WERI-Rb-1 (cell line): ENCODE measurements at regions not wholly inside any gene's neighbourhood (a gene's known extent, or its start where the extent isn't known, plus 50 kb on each side); places are given as distances from the start of the nearest gene placed in this dataset.

Source experiments
- DNase-seq: peaks from one replicate; pipeline ENCODE4 v3.0.0-alpha.2; 2020
- H3K27ac ChIP-seq: fragments of 250-450 bp; sonication (Bioruptor Pico); 2 replicates; pipeline ENCODE4 v1.5.1; 2020; ENCODE audit warnings: mild to moderate bottlenecking, moderate library complexity
- H3K27me3 ChIP-seq: fragments of 250-450 bp; sonication (Bioruptor Pico); 2 replicates; pipeline ENCODE4 v1.5.1; 2021; ENCODE audit warnings: mild to moderate bottlenecking, low read depth, moderate library complexity; ENCODE audit not compliant: insufficient read depth, severe bottlenecking
- H3K36me3 ChIP-seq: fragments of 250-450 bp; sonication (Bioruptor Pico); 2 replicates; pipeline ENCODE4 v1.5.1; 2020; ENCODE audit warnings: mild to moderate bottlenecking, moderate library complexity
- H3K4me3 ChIP-seq: 2 replicates; pipeline ENCODE4 v1.5.1; 2011; ENCODE audit warnings: low read depth, mild to moderate bottlenecking, control low read depth, low read length
- H3K9me3 ChIP-seq: fragments of 250-450 bp; sonication (Bioruptor Pico); 2 replicates; pipeline ENCODE4 v1.5.1; 2021; ENCODE audit warnings: mild to moderate bottlenecking, moderate library complexity; ENCODE audit not compliant: severe bottlenecking
- TF ChIP-seq, protein P1 (sequence below): IDR thresholded peaks from 2 replicates; pipeline ENCODE4 v1.5.1; 2011; ENCODE audit warnings: low read depth, mild to moderate bottlenecking, control low read depth, inconsistent platforms, low read length

GRCh38 chr3:118540826-118541225 is 493.8 kb downstream of the IGSF11 start:
- TF ChIP-seq, protein P1, sequence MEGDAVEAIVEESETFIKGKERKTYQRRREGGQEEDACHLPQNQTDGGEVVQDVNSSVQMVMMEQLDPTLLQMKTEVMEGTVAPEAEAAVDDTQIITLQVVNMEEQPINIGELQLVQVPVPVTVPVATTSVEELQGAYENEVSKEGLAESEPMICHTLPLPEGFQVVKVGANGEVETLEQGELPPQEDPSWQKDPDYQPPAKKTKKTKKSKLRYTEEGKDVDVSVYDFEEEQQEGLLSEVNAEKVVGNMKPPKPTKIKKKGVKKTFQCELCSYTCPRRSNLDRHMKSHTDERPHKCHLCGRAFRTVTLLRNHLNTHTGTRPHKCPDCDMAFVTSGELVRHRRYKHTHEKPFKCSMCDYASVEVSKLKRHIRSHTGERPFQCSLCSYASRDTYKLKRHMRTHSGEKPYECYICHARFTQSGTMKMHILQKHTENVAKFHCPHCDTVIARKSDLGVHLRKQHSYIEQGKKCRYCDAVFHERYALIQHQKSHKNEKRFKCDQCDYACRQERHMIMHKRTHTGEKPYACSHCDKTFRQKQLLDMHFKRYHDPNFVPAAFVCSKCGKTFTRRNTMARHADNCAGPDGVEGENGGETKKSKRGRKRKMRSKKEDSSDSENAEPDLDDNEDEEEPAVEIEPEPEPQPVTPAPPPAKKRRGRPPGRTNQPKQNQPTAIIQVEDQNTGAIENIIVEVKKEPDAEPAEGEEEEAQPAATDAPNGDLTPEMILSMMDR = no peak
- no peak overlapping the region for H3K4me3 ChIP-seq
- H3K36me3 ChIP-seq = no peaks in the 10 kb centered on the region
- no peak for DNase-seq
- no peak overlapping the region for H3K27ac ChIP-seq
- H3K9me3 ChIP-seq = no peaks in the 10 kb centered on the region
- H3K27me3 ChIP-seq = peaks cover 61% of the 10 kb centered on the region

DNA sequence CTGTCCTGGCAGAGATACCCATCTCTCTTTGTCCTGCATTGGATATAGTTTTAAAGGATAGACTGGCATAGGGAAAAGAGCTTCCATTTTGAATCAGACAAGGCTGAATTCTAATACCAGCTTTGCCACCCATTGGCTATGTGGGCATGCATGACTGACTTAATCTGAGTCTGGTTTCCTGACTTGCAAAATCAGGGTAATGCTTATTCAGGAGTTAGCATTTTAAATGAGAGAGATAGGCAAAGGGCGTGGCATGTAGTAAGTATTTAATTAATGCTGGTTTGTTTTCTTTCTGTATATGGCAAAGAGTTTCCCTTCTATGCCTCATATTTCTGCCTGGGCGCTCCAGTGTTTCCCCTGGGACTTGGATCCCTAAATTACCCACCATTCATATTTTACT is 492.9 kb downstream of the IGSF11 start:
- H3K27me3 ChIP-seq = peaks cover 58% of the 10 kb centered on the region
- H3K4me3 ChIP-seq = no peak overlapping the region
- no peak overlapping the region for H3K27ac ChIP-seq
- TF ChIP-seq, protein P1 = no peak
- H3K9me3 ChIP-seq = no peaks in the 10 kb centered on the region
- no peaks in the 10 kb centered on the region for H3K36me3 ChIP-seq
- DNase-seq = no peak

- no peak overlapping the region for H3K4me3 ChIP-seq
- H3K36me3 ChIP-seq = no peaks in the 10 kb centered on the region
- H3K27me3 ChIP-seq = peaks cover 38% of the 10 kb centered on the region
- H3K27ac ChIP-seq = no peak overlapping the region
- H3K9me3 ChIP-seq = no peaks in the 10 kb centered on the region
- DNase-seq = no peak
- TF ChIP-seq, protein P1 = no peak
Observed at GRCh38 chr3:118543832-118544231, 490.8 kb downstream of the IGSF11 start.

- H3K36me3 ChIP-seq = no peaks in the 10 kb centered on the region
- H3K27me3 ChIP-seq = peaks cover 38% of the 10 kb centered on the region
- DNase-seq = no peak
- TF ChIP-seq, protein P1 = no peak
- no peaks in the 10 kb centered on the region for H3K9me3 ChIP-seq
- H3K4me3 ChIP-seq = no peak overlapping the region
- no peak overlapping the region for H3K27ac ChIP-seq
Observed at GRCh38 chr3:118544458-118544857, 490.2 kb downstream of the IGSF11 start.

GRCh38 chr3:118548434-118548833 is 486.2 kb downstream of the IGSF11 start:
- H3K27me3 ChIP-seq = peaks cover 19% of the 10 kb centered on the region
- no peak overlapping the region for H3K4me3 ChIP-seq
- TF ChIP-seq, protein P1 = no peak
- no peaks in the 10 kb centered on the region for H3K9me3 ChIP-seq
- no peak overlapping the region for H3K27ac ChIP-seq
- H3K36me3 ChIP-seq = no peaks in the 10 kb centered on the region
- DNase-seq = no peak

- TF ChIP-seq, protein P1 = no peak
- no peaks in the 10 kb centered on the region for H3K36me3 ChIP-seq
- no peak for DNase-seq
- H3K27ac ChIP-seq = no peak overlapping the region
- no peaks in the 10 kb centered on the region for H3K9me3 ChIP-seq
- H3K4me3 ChIP-seq = no peak overlapping the region
- peaks cover 21% of the 10 kb centered on the region for H3K27me3 ChIP-seq
Observed at GRCh38 chr3:118550122-118550521, 484.5 kb downstream of the IGSF11 start.
